CD14-positive monocyte (primary cell): ENCODE measurements at regions not wholly inside any gene's neighbourhood (a gene's known extent, or its start where the extent isn't known, plus 50 kb on each side); places are given as distances from the start of the nearest gene placed in this dataset.

Source experiments
- DNase-seq, 3 donors: peaks; one replicate each; pipeline ENCODE4 v3.0.0-alpha.2; 2011 to 2022
- H2AFZ ChIP-seq: 2 replicates; pipeline ENCODE4 v1.6.0; 2012; ENCODE audit warnings: mild to moderate bottlenecking, low read depth, low read length, inconsistent platforms; ENCODE audit not compliant: insufficient read depth, poor library complexity, severe bottlenecking
- H3K27ac ChIP-seq, 2 donors: 1 replicate in 1 of 2; 2 replicates in 1 of 2; pipeline ENCODE4 v1.5.1; 2012 to 2013; ENCODE audit warnings: low read length in 2 of 2, control low read depth in 1 of 2, inconsistent platforms in 1 of 2, low read depth in 1 of 2, mild to moderate bottlenecking in 1 of 2
- H3K27me3 ChIP-seq, 2 donors: one replicate each; pipeline versions ENCODE4 v1.6.0 to v1.6.1; 2011 to 2013; ENCODE audit warnings: low read length in 2 of 2; ENCODE audit not compliant: control insufficient read depth in 2 of 2, insufficient read depth in 2 of 2
- H3K36me3 ChIP-seq, 2 donors: replicated peaks in 1 of 2; 1 replicate in 1 of 2; 2 replicates in 1 of 2; pipeline versions ENCODE4 v1.5.1 to v1.6.1; 2012 to 2013; ENCODE audit warnings: low read length in 2 of 2, control low read depth in 1 of 2, inconsistent platforms in 1 of 2, mild to moderate bottlenecking in 1 of 2; ENCODE audit not compliant: insufficient read depth in 2 of 2, control insufficient read depth in 1 of 2
- H3K4me1 ChIP-seq, 2 donors: 1 replicate in 1 of 2; 2 replicates in 1 of 2; pipeline versions ENCODE4 v1.5.1 to v1.6.1; 2012 to 2013; ENCODE audit warnings: low read length in 2 of 2, control low read depth in 1 of 2, inconsistent platforms in 1 of 2, mild to moderate bottlenecking in 1 of 2, moderate library complexity in 1 of 2; ENCODE audit not compliant: insufficient read depth in 2 of 2, control insufficient read depth in 1 of 2
- H3K4me2 ChIP-seq: replicated peaks from 2 replicates; pipeline ENCODE3; 2012; ENCODE audit warnings: low read length, moderate library complexity, mild to moderate bottlenecking; ENCODE audit not compliant: poor library complexity, severe bottlenecking; ENCODE audit errors: extremely low read depth
- H3K4me3 ChIP-seq, 3 experiments: fragments of 200-600 bp in 1 of 3; sonication (generic) in 1 of 3; replicated peaks in 1 of 3; 1 replicate in 2 of 3; 2 replicates in 1 of 3; pipeline ENCODE4 v1.5.1; 2011 to 2013; ENCODE audit warnings: low read length in 3 of 3, mild to moderate bottlenecking in 3 of 3, control low read depth in 2 of 3, low read depth in 2 of 3, inconsistent platforms in 1 of 3, moderate library complexity in 1 of 3
- H3K79me2 ChIP-seq: 2 replicates; pipeline ENCODE4 v1.6.0; 2012; ENCODE audit warnings: mild to moderate bottlenecking, control low read depth, inconsistent platforms, low read length, moderate library complexity; ENCODE audit not compliant: insufficient read depth
- H3K9ac ChIP-seq: 2 replicates; pipeline ENCODE4 v1.6.0; 2017; ENCODE audit warnings: low read length, mild to moderate bottlenecking; ENCODE audit not compliant: insufficient read depth, poor library complexity, severe bottlenecking
- H3K9me3 ChIP-seq, 2 donors: replicated peaks in 1 of 2; 1 replicate in 1 of 2; 2 replicates in 1 of 2; pipeline versions ENCODE4 v1.5.1 to v1.6.1; 2012 to 2013; ENCODE audit warnings: low read length in 2 of 2, control low read depth in 1 of 2; ENCODE audit not compliant: control insufficient read depth in 1 of 2, insufficient read depth in 1 of 2
- H4K20me1 ChIP-seq: 2 replicates; pipeline ENCODE4 v1.6.0; 2012; ENCODE audit warnings: mild to moderate bottlenecking, low read length, control low read depth, moderate library complexity; ENCODE audit not compliant: insufficient read depth
- H3K27ac Mint-ChIP-seq, 7 donors: one replicate each; pipeline ENCODE4 v1.8.0; 2020; ENCODE audit warnings: mild to moderate bottlenecking in 7 of 7, mixed read lengths in 7 of 7, moderate library complexity in 6 of 7, inconsistent platforms in 2 of 7
- H3K27me3 Mint-ChIP-seq, 3 donors: one replicate each; pipeline ENCODE4 v1.8.0; 2021 to 2022; ENCODE audit warnings: low read depth in 3 of 3, mild to moderate bottlenecking in 3 of 3, mixed read lengths in 3 of 3, moderate library complexity in 3 of 3, inconsistent platforms in 1 of 3
- H3K36me3 Mint-ChIP-seq, 2 donors: one replicate each; pipeline ENCODE4 v1.8.0; 2020; ENCODE audit warnings: mixed read lengths in 2 of 2, inconsistent platforms in 1 of 2, mild to moderate bottlenecking in 1 of 2
- H3K4me1 Mint-ChIP-seq: one replicate; pipeline ENCODE4 v1.8.0; 2020; ENCODE audit warnings: mild to moderate bottlenecking, mixed read lengths
- H3K4me3 Mint-ChIP-seq, 2 donors: one replicate each; pipeline ENCODE4 v1.8.0; 2020; ENCODE audit warnings: mild to moderate bottlenecking in 2 of 2, mixed read lengths in 2 of 2, moderate library complexity in 1 of 2
- H3K9me3 Mint-ChIP-seq, 7 donors: one replicate each; pipeline ENCODE4 v1.8.0; 2020 to 2022; ENCODE audit warnings: mixed read lengths in 7 of 7, mild to moderate bottlenecking in 6 of 7, moderate library complexity in 6 of 7, inconsistent platforms in 2 of 7
- WGBS: methylation state at CpG from one replicate; pipeline ENCODE4 v1.1.5; 2013; ENCODE audit warnings: missing lambda C conversion rate; ENCODE audit not compliant: insufficient coverage; 5-methylcytosine and 5-hydroxymethylcytosine counted together
- intact Hi-C, 2 donors: fragments of 100-400 bp; cut with micrococcal nuclease; formaldehyde crosslinking; loops; one replicate each; pipeline versions ENCODE4 v1.15.0 to v1.15.1; 2023
- TF ChIP-seq, protein P1 (sequence below): fragments of 200-600 bp; IDR thresholded peaks from one replicate; pipeline ENCODE4 v1.8.0; 2022; ENCODE audit warnings: antibody characterized with exemption, mild to moderate bottlenecking

GRCh38 chr9:7338586-7339281 is 460.8 kb downstream of the DMAC1 start:
- Histone ChIP-seq H2AFZ (no peak overlapping the region), H3K27ac (no peak overlapping the region), H3K79me2 (no peaks in the 10 kb centered on the region), H3K4me3 (no peak overlapping the region), H3K4me2 (no peak overlapping the region), H3K4me1 (no peaks in the 10 kb centered on the region), H3K9ac (no peak overlapping the region), H3K36me3 (no peaks in the 10 kb centered on the region), H4K20me1 (no peaks in the 10 kb centered on the region), H3K27me3 (no peaks in the 10 kb centered on the region), H3K9me3 (no peaks in the 10 kb centered on the region)
- Mint-ChIP-seq H3K9me3 (peaks cover 0 to 2% (median 0%) of the 10 kb centered on the region in 7 donors), H3K4me1 (no peaks in the 10 kb centered on the region), H3K36me3 (no peaks in the 10 kb centered on the region), H3K27ac (no peak overlapping the region), H3K4me3 (no peak overlapping the region), H3K27me3 (peaks cover 0 to 2% (median 0%) of the 10 kb centered on the region in 3 donors)
- TF ChIP-seq, protein P1, sequence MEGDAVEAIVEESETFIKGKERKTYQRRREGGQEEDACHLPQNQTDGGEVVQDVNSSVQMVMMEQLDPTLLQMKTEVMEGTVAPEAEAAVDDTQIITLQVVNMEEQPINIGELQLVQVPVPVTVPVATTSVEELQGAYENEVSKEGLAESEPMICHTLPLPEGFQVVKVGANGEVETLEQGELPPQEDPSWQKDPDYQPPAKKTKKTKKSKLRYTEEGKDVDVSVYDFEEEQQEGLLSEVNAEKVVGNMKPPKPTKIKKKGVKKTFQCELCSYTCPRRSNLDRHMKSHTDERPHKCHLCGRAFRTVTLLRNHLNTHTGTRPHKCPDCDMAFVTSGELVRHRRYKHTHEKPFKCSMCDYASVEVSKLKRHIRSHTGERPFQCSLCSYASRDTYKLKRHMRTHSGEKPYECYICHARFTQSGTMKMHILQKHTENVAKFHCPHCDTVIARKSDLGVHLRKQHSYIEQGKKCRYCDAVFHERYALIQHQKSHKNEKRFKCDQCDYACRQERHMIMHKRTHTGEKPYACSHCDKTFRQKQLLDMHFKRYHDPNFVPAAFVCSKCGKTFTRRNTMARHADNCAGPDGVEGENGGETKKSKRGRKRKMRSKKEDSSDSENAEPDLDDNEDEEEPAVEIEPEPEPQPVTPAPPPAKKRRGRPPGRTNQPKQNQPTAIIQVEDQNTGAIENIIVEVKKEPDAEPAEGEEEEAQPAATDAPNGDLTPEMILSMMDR = no peak
- DNase-seq = no peak
- no CpG with 5 or more reads among the region's 6 CpGs for WGBS
- intact Hi-C loops = no loop called here

DNA sequence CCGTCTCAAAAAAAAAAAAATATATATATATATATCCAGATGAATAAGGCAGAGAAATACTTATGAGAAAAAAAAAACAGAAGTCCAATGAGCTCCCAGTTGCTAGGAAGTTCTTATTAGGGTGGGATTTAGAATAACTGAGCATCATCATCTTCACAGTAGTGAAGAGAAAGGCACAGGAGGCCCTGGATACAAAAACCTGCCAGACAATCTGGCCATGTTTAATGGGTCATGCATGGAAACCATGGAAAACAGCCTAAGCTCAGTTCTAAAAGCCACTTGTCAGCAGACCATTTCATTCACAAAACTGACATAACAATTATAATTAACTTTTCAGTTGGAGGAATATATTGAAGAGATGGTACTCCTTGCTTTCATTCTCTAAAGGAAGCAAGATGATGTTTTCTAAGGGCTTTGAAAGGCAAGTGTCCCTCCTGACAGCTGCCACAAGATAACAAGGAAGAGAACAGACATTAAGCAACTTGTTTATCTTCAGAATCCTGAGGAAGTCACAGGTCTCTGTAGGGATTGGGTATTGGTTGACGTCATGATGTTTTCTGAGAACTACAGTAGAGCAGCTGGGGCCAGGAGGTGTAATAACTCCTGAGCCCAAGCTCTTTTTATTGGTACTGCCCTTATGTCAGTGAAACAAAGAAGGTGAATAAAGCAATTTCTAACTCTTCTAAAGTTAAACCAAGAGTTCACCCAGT is 463.1 kb downstream of the DMAC1 start:
- Histone ChIP-seq H3K36me3 (no peaks in the 10 kb centered on the region), H3K79me2 (no peaks in the 10 kb centered on the region), H3K27me3 (no peaks in the 10 kb centered on the region), H2AFZ (no peak overlapping the region), H3K9me3 (no peaks in the 10 kb centered on the region), H3K27ac (no peak overlapping the region), H3K9ac (no peak overlapping the region), H4K20me1 (no peaks in the 10 kb centered on the region), H3K4me3 (no peak overlapping the region), H3K4me1 (no peaks in the 10 kb centered on the region), H3K4me2 (no peak overlapping the region)
- intact Hi-C loops = no loop called here
- no peak overlapping the region for H3K27ac Mint-ChIP-seq
- H3K9me3 Mint-ChIP-seq = peaks cover 0 to 2% (median 0%) of the 10 kb centered on the region in 7 donors
- WGBS = no CpG with 5 or more reads among the region's 2 CpGs
- no peak for DNase-seq
- TF ChIP-seq, protein P1 = no peak
- no peak overlapping the region for H3K4me3 Mint-ChIP-seq
- peaks cover 0 to 2% (median 1%) of the 10 kb centered on the region in 3 donors for H3K27me3 Mint-ChIP-seq
- H3K4me1 Mint-ChIP-seq = no peaks in the 10 kb centered on the region
- no peaks in the 10 kb centered on the region for H3K36me3 Mint-ChIP-seq
